GM23338 (cell line): ENCODE measurements at regions not wholly inside any gene's neighbourhood (a gene's known extent, or its start where the extent isn't known, plus 50 kb on each side); places are given as distances from the start of the nearest gene placed in this dataset.

ENCODE experiments used
- ATAC-seq: fragments of 200-7000 bp; cut with Tn5 transposase; 3 replicates; pipeline ENCODE4 v1.9.1; 2020
- DNase-seq: peaks from one replicate; pipeline ENCODE4 v3.0.0-alpha.2; 2015; ENCODE audit warnings: low spot score
- H2AFZ ChIP-seq: fragments of 200-600 bp; sonication (generic); 2 replicates; pipeline ENCODE4 v1.8.0; 2016; ENCODE audit warnings: antibody characterized with exemption, mild to moderate bottlenecking, moderate library complexity
- H3F3A ChIP-seq: fragments of 200-600 bp; sonication (generic); replicated peaks from 2 replicates; pipeline ENCODE4 v1.8.0; 2017; ENCODE audit warnings: antibody characterized with exemption, mixed run types, low read depth
- H3K27ac ChIP-seq: fragments of 200-600 bp; sonication (generic); 2 replicates; pipeline ENCODE4 v1.6.1; 2016; ENCODE audit warnings: low read depth
- H3K27me3 ChIP-seq: fragments of 200-600 bp; sonication (generic); 2 replicates; pipeline ENCODE4 v1.8.0; 2016; ENCODE audit warnings: mild to moderate bottlenecking, mixed run types, moderate library complexity; ENCODE audit not compliant: insufficient read depth
- H3K36me3 ChIP-seq: fragments of 200-600 bp; sonication (generic); 2 replicates; pipeline ENCODE4 v1.8.0; 2016; ENCODE audit warnings: mild to moderate bottlenecking; ENCODE audit not compliant: insufficient read depth
- H3K4me1 ChIP-seq: fragments of 200-600 bp; sonication (generic); 2 replicates; pipeline ENCODE4 v1.8.0; 2016; ENCODE audit warnings: mild to moderate bottlenecking, moderate library complexity; ENCODE audit not compliant: insufficient read depth
- H3K4me2 ChIP-seq: fragments of 200-600 bp; sonication (generic); 2 replicates; pipeline ENCODE4 v1.7.1; 2017; ENCODE audit warnings: mixed run types
- H3K4me3 ChIP-seq: fragments of 200-600 bp; sonication (generic); 2 replicates; pipeline ENCODE4 v1.6.1; 2016; ENCODE audit warnings: mixed run types
- H3K79me2 ChIP-seq: fragments of 200-600 bp; sonication (generic); replicated peaks from 2 replicates; pipeline ENCODE4 v1.8.0; 2017; ENCODE audit warnings: mild to moderate bottlenecking; ENCODE audit not compliant: insufficient read depth
- H3K9me2 ChIP-seq: fragments of 200-600 bp; sonication (generic); 2 replicates; pipeline ENCODE4 v1.8.0; 2017; ENCODE audit not compliant: insufficient read depth
- H4K20me1 ChIP-seq: fragments of 200-600 bp; sonication (generic); replicated peaks from 2 replicates; pipeline ENCODE4 v1.8.0; 2017; ENCODE audit warnings: mild to moderate bottlenecking; ENCODE audit not compliant: insufficient read depth
- H3K27ac Mint-ChIP-seq: 2 replicates; pipeline ENCODE4 v1.8.0; 2020; ENCODE audit warnings: inconsistent platforms, mild to moderate bottlenecking, moderate library complexity, mixed read lengths
- H3K27me3 Mint-ChIP-seq: 3 replicates; pipeline ENCODE4 v1.8.0; 2022; ENCODE audit warnings: low read depth, mild to moderate bottlenecking, moderate library complexity, mixed read lengths, inconsistent platforms; ENCODE audit not compliant: insufficient read depth, poor library complexity
- H3K36me3 Mint-ChIP-seq: 3 replicates; pipeline ENCODE4 v1.8.0; 2021; ENCODE audit warnings: low read depth, mild to moderate bottlenecking, inconsistent platforms, moderate library complexity, mixed read lengths
- H3K4me1 Mint-ChIP-seq: 3 replicates; pipeline ENCODE4 v1.8.0; 2020; ENCODE audit warnings: mild to moderate bottlenecking, inconsistent platforms, mixed read lengths
- H3K4me3 Mint-ChIP-seq: 3 replicates; pipeline ENCODE4 v1.8.0; 2021; ENCODE audit warnings: moderate library complexity, mild to moderate bottlenecking, inconsistent platforms, mixed read lengths
- H3K9me3 Mint-ChIP-seq: 3 replicates; pipeline ENCODE4 v1.8.0; 2020; ENCODE audit warnings: moderate library complexity, mild to moderate bottlenecking, inconsistent platforms, mixed read lengths
- CREB1 ChIP-seq: fragments of 250-450 bp; sonication (Bioruptor Pico); IDR thresholded peaks from 2 replicates; pipeline ENCODE4 v1.5.0; 2020; ENCODE audit warnings: low read depth, mild to moderate bottlenecking, moderate library complexity
- CTCF ChIP-seq, 2 experiments: fragments of 200-600 bp in 1 of 2; sonication (generic) in 1 of 2; conservative IDR thresholded peaks; 2 replicates each; pipeline versions ENCODE4 v1.5.1 to v1.6.1; 2016 to 2017; ENCODE audit warnings: antibody characterized with exemption in 2 of 2, low read depth in 2 of 2, mild to moderate bottlenecking in 2 of 2, moderate library complexity in 1 of 2
- ETS1 ChIP-seq: IDR thresholded peaks from 2 replicates; pipeline ENCODE4 v1.6.1; 2016; ENCODE audit warnings: antibody characterized with exemption
- EZH2 ChIP-seq: fragments of 200-600 bp; sonication (generic); IDR thresholded peaks from one replicate; pipeline ENCODE4 v1.8.0; 2017; ENCODE audit warnings: antibody characterized with exemption, mild to moderate bottlenecking, low read depth; ENCODE audit not compliant: unreplicated experiment
- EZH2phosphoT487 ChIP-seq: fragments of 200-600 bp; sonication (generic); IDR thresholded peaks from one replicate; pipeline ENCODE4 v1.8.1; 2018; ENCODE audit warnings: antibody characterized with exemption; ENCODE audit not compliant: unreplicated experiment
- JUNB ChIP-seq: IDR thresholded peaks from one replicate; pipeline ENCODE4 v1.6.1; 2016; ENCODE audit warnings: antibody characterized with exemption; ENCODE audit not compliant: unreplicated experiment
- NANOG ChIP-seq: IDR thresholded peaks from 2 replicates; pipeline ENCODE4 v1.6.1; 2016; ENCODE audit warnings: antibody characterized with exemption, borderline replicate concordance
- POLR2AphosphoS5 ChIP-seq: IDR thresholded peaks from 2 replicates; pipeline ENCODE4 v1.6.1; 2016; ENCODE audit warnings: antibody characterized with exemption, low read depth
- REST ChIP-seq: IDR thresholded peaks from one replicate; pipeline ENCODE4 v1.6.1; 2018; ENCODE audit warnings: antibody characterized with exemption; ENCODE audit not compliant: unreplicated experiment
- ZNF462 ChIP-seq: fragments of 250-450 bp; sonication (Bioruptor Pico); IDR thresholded peaks from 2 replicates; pipeline ENCODE4 v1.5.0; 2020; ENCODE audit warnings: mild to moderate bottlenecking, moderate library complexity

- Mint-ChIP-seq H3K36me3 (no peaks in the 10 kb centered on the region), H3K27ac (no peak overlapping the region), H3K4me1 (peaks cover 7% of the 10 kb centered on the region; the same call in 2 of the 3 replicates), H3K9me3 (no peaks in the 10 kb centered on the region), H3K27me3 (no peaks in the 10 kb centered on the region), H3K4me3 (no peak overlapping the region)
- H4K20me1 ChIP-seq, result no peaks in the 10 kb centered on the region
- no peaks in the 10 kb centered on the region for H3K4me1 ChIP-seq
- H3K9me2 ChIP-seq, result no peaks in the 10 kb centered on the region
- no peaks in the 10 kb centered on the region for H3K36me3 ChIP-seq
- ATAC-seq (no peak), DNase-seq (no peak)
- H3K4me2 ChIP-seq, result no peak overlapping the region
- H3K4me3 ChIP-seq, result no peak overlapping the region
- no peaks in the 10 kb centered on the region for H3K79me2 ChIP-seq
- no peak overlapping the region for H2AFZ ChIP-seq
- no peaks in the 10 kb centered on the region for H3F3A ChIP-seq
- H3K27me3 ChIP-seq, result no peaks in the 10 kb centered on the region
- no peak overlapping the region for H3K27ac ChIP-seq
- no peak for TF ChIP-seq POLR2AphosphoS5
- no peak for TF ChIP-seq NANOG
- no peak for TF ChIP-seq CREB1 (CRISPR knock-in tag)
Observed at GRCh38 chr5:124619121-124619520, 127.3 kb downstream of the ZNF608 start.

GRCh38 chr5:124617787-124618186 is 128.7 kb downstream of the ZNF608 start:
- H3K27ac ChIP-seq, result no peak overlapping the region
- H3K27me3 ChIP-seq, result no peaks in the 10 kb centered on the region
- peaks cover 2% of the 10 kb centered on the region; the same call in 1 of the 2 replicates for H3K9me2 ChIP-seq
- Mint-ChIP-seq H3K27ac (no peak overlapping the region), H3K9me3 (no peaks in the 10 kb centered on the region), H3K27me3 (no peaks in the 10 kb centered on the region), H3K4me1 (peaks cover 7% of the 10 kb centered on the region; the same call in 2 of the 3 replicates), H3K36me3 (no peaks in the 10 kb centered on the region), H3K4me3 (no peak overlapping the region)
- H4K20me1 ChIP-seq, result no peaks in the 10 kb centered on the region
- H3K4me2 ChIP-seq, result no peak overlapping the region
- DNase-seq (no peak), ATAC-seq (peak; percentile 55)
- H3K79me2 ChIP-seq, result no peaks in the 10 kb centered on the region
- no peaks in the 10 kb centered on the region for H3K4me1 ChIP-seq
- no peak overlapping the region for H2AFZ ChIP-seq
- no peaks in the 10 kb centered on the region for H3F3A ChIP-seq
- H3K4me3 ChIP-seq, result no peak overlapping the region
- no peaks in the 10 kb centered on the region for H3K36me3 ChIP-seq
- TF ChIP-seq EZH2phosphoT487 (no peak), CTCF (conservative IDR thresholded peaks at IDR 0.05; ENCODE audit: low read depth in 2 of 2) (no peak), CREB1 (CRISPR knock-in tag) (no peak), ZNF462 (CRISPR knock-in tag) (no peak), POLR2AphosphoS5 (no peak), REST (no peak), EZH2 (no peak), ETS1 (no peak), JUNB (no peak)
